ENCODE measurements at regions not wholly inside any gene's neighbourhood (a gene's known extent, or its start where the extent isn't known, plus 50 kb on each side); places are given as distances from the start of the nearest gene placed in this dataset.

GRCh38 chr3:139251529-139251928 lies 92.3 kb upstream of the MRPS22 start:
- Histone ChIP-seq H3K9me3 (no peaks in the 10 kb centered on the region), H3K4me3 (no peak overlapping the region), H3K4me2 (no peak overlapping the region)

GRCh38 chr3:139252719-139253118 lies 91.1 kb upstream of the MRPS22 start:
- Histone ChIP-seq H3K9me3 (no peaks in the 10 kb centered on the region), H3K9ac (no peak overlapping the region), H3K27ac (no peak overlapping the region), H3K4me3 (no peak overlapping the region), H3K36me3 (no peaks in the 10 kb centered on the region), H3K4me2 (no peak overlapping the region), H4K20me1 (no peaks in the 10 kb centered on the region), H3K4me1 (no peaks in the 10 kb centered on the region), H3K27me3 (no peaks in the 10 kb centered on the region)
- TF ChIP-seq Cebpa-rat (IDR thresholded peaks at IDR 0.05) = no peak

More at GRCh38 chr3:139251529-139251928, 92.3 kb upstream of the MRPS22 start:
- Histone ChIP-seq H3K36me3 (no peaks in the 10 kb centered on the region), H3K27ac (no peak overlapping the region), H3K9ac (no peak overlapping the region), H4K20me1 (no peaks in the 10 kb centered on the region), H3K4me1 (no peaks in the 10 kb centered on the region), H3K27me3 (no peaks in the 10 kb centered on the region)
- no peak for TF ChIP-seq Cebpa-rat (IDR thresholded peaks at IDR 0.05)

GRCh38 chr3:139258276-139258675 lies 85.5 kb upstream of the MRPS22 start:
- H3K4me1 ChIP-seq = peaks cover 15% of the 10 kb centered on the region
- no peak overlapping the region for H3K9ac ChIP-seq
- no peaks in the 10 kb centered on the region for H3K36me3 ChIP-seq
- no peaks in the 10 kb centered on the region for H3K9me3 ChIP-seq
- no peak overlapping the region for H3K4me3 ChIP-seq
- TF ChIP-seq Cebpa-rat (IDR thresholded peaks at IDR 0.05) = no peak
- no peak overlapping the region for H3K4me2 ChIP-seq
- H3K27me3 ChIP-seq = no peaks in the 10 kb centered on the region
- no peak overlapping the region for H3K27ac ChIP-seq
- no peaks in the 10 kb centered on the region for H4K20me1 ChIP-seq

- no peak overlapping the region for H3K4me2 ChIP-seq
- no peaks in the 10 kb centered on the region for H4K20me1 ChIP-seq
- TF ChIP-seq Cebpa-rat (IDR thresholded peaks at IDR 0.05) = no peak
- no peak overlapping the region for H3K4me3 ChIP-seq
- H3K4me1 ChIP-seq = peaks cover 15% of the 10 kb centered on the region
- no peaks in the 10 kb centered on the region for H3K9me3 ChIP-seq
- no peak overlapping the region for H3K9ac ChIP-seq
- no peaks in the 10 kb centered on the region for H3K27me3 ChIP-seq
- no peaks in the 10 kb centered on the region for H3K36me3 ChIP-seq
- no peak overlapping the region for H3K27ac ChIP-seq
Measured at GRCh38 chr3:139259398-139259797, 84.4 kb upstream of the MRPS22 start.

GRCh38 chr3:139260041-139260486 lies 83.8 kb upstream of the MRPS22 start:
- Histone ChIP-seq H3K4me1 (peaks cover 15% of the 10 kb centered on the region), H3K4me3 (no peak overlapping the region), H3K36me3 (no peaks in the 10 kb centered on the region), H3K4me2 (peak overlapping the region; percentile 27), H4K20me1 (no peaks in the 10 kb centered on the region), H3K9ac (no peak overlapping the region), H3K9me3 (no peaks in the 10 kb centered on the region), H3K27ac (no peak overlapping the region), H3K27me3 (no peaks in the 10 kb centered on the region)
- no peak for TF ChIP-seq Cebpa-rat (IDR thresholded peaks at IDR 0.05)

- H3K4me1 ChIP-seq = peaks cover 15% of the 10 kb centered on the region
- no peaks in the 10 kb centered on the region for H4K20me1 ChIP-seq
- H3K36me3 ChIP-seq = no peaks in the 10 kb centered on the region
- TF ChIP-seq Cebpa-rat (IDR thresholded peaks at IDR 0.05) = no peak
- peak overlapping the region; percentile 37; the same call in 1 of the 2 replicates for H3K4me2 ChIP-seq
- H3K9me3 ChIP-seq = no peaks in the 10 kb centered on the region
- no peak overlapping the region for H3K4me3 ChIP-seq
- H3K27ac ChIP-seq = no peak overlapping the region
- no peak overlapping the region for H3K9ac ChIP-seq
- H3K27me3 ChIP-seq = no peaks in the 10 kb centered on the region
Measured at GRCh38 chr3:139260793-139261736, 82.8 kb upstream of the MRPS22 start.

GRCh38 chr3:139261754-139262586 lies 81.8 kb upstream of the MRPS22 start:
- no peak overlapping the region for H3K4me3 ChIP-seq
- no peaks in the 10 kb centered on the region for H3K27me3 ChIP-seq
- H4K20me1 ChIP-seq = no peaks in the 10 kb centered on the region
- H3K27ac ChIP-seq = no peak overlapping the region
- no peak overlapping the region for H3K9ac ChIP-seq
- no peaks in the 10 kb centered on the region for H3K36me3 ChIP-seq
- peaks cover 15% of the 10 kb centered on the region for H3K4me1 ChIP-seq
- no peak overlapping the region for H3K4me2 ChIP-seq
- H3K9me3 ChIP-seq = no peaks in the 10 kb centered on the region
- TF ChIP-seq Cebpa-rat (IDR thresholded peaks at IDR 0.05) = no peak

- no peaks in the 10 kb centered on the region for H3K27me3 ChIP-seq
- H3K27ac ChIP-seq = no peak overlapping the region
- H3K4me2 ChIP-seq = no peak overlapping the region
- H3K9ac ChIP-seq = no peak overlapping the region
- H3K4me1 ChIP-seq = peaks cover 15% of the 10 kb centered on the region
- H3K9me3 ChIP-seq = no peaks in the 10 kb centered on the region
- no peaks in the 10 kb centered on the region for H4K20me1 ChIP-seq
- no peaks in the 10 kb centered on the region for H3K36me3 ChIP-seq
- H3K4me3 ChIP-seq = no peak overlapping the region
- no peak for TF ChIP-seq Cebpa-rat (IDR thresholded peaks at IDR 0.05)
Measured at GRCh38 chr3:139263798-139264197, 80.0 kb upstream of the MRPS22 start.

- Histone ChIP-seq H3K9me3 (no peaks in the 10 kb centered on the region), H3K9ac (no peak overlapping the region), H3K4me3 (no peak overlapping the region), H3K4me1 (peaks cover 15% of the 10 kb centered on the region), H3K4me2 (no peak overlapping the region), H3K36me3 (no peaks in the 10 kb centered on the region), H3K27me3 (no peaks in the 10 kb centered on the region), H3K27ac (no peak overlapping the region), H4K20me1 (no peaks in the 10 kb centered on the region)
- no peak for TF ChIP-seq Cebpa-rat (IDR thresholded peaks at IDR 0.05)
Measured at GRCh38 chr3:139264375-139264774, 79.4 kb upstream of the MRPS22 start.
